HG03175 (cell line): ENCODE measurements at regions not wholly inside any gene's neighbourhood (a gene's known extent, or its start where the extent isn't known, plus 50 kb on each side); places are given as distances from the start of the nearest gene placed in this dataset.

Experiments used
- ATAC-seq: cut with Tn5 transposase; IDR thresholded peaks from one replicate; pipeline ENCODE4 v1.9.1; 2021; ENCODE audit warnings: mild to moderate bottlenecking, moderate library complexity; ENCODE audit not compliant: unreplicated experiment

DNA sequence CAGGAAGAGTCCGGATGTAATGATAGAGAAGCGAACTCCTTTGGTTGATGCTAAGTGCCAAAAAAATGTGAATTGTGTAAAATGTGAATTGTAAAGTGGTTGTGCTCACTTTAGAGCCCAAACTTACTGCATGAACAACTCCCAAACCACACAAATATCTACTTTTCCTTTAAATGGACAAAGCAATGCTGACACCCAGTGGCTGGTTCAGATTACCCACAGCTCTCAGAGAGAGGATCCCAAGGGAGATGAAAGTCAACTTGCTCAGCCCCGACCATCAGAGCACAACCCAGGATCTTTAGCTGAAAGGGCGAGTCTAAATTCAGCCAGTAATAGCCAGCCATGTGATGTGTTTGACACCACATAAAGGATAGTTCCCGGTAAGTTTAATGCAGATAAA, 133.7 kb downstream of the NMUR2 start:
- ATAC-seq, result no peak

DNA sequence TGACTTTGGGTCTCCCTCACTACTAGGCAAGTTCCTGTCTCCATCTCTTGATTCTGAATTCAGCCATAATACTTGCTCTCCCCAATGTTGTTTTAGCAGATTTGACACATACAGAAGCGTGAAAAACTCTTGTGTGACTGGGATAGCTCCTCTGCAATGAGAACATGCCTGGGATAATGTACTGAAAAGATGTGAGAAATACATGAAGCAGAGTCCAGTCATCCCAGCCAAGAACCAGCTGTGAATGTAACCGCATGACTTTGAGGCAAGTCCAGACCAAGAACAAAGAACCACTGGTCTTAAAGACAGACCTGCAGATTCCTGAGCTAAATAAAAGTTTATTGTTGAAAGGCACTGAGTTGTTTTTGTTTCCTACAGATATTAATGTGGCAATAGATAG, 135.0 kb downstream of the NMUR2 start:
- no peak for ATAC-seq

- ATAC-seq, result no peak
Observed at GRCh38 chr5:152269533-152269932, 135.5 kb downstream of the NMUR2 start.

GRCh38 chr5:152264645-152265254, 140.3 kb downstream of the NMUR2 start:
- ATAC-seq, result no peak

- ATAC-seq, result no peak
Observed at GRCh38 chr5:152262667-152263066, 142.4 kb downstream of the NMUR2 start.

- no peak for ATAC-seq
Observed at GRCh38 chr5:152260940-152261339, 144.1 kb downstream of the NMUR2 start.

GRCh38 chr5:152259702-152260101, 145.4 kb downstream of the NMUR2 start:
- ATAC-seq, result no peak

GRCh38 chr5:152256580-152256979, 148.5 kb downstream of the NMUR2 start:
- no peak for ATAC-seq

GRCh38 chr5:152255411-152255810, 149.7 kb downstream of the NMUR2 start:
- ATAC-seq, result no peak

GRCh38 chr5:152247850-152248385, 157.2 kb downstream of the NMUR2 start:
- no peak for ATAC-seq

DNA sequence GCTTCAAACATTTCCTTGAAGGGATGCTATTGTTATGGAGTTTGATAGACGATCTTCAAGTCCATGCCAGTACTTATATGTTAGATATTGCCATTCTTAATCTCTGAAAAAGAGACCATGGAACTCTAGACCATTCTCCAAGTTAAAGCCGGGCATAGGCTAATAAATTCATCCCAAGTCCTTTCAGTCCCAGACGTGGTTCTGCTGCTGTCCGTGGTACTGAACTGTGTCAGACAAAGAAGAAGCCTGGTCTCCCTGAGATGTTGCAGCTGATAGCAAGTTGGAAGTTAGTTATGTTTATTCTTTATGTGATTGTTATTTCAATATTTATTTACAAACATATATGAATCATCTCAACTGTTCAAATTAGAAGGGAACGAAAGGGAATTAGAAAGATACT, 158.7 kb downstream of the NMUR2 start:
- ATAC-seq, result no peak

DNA sequence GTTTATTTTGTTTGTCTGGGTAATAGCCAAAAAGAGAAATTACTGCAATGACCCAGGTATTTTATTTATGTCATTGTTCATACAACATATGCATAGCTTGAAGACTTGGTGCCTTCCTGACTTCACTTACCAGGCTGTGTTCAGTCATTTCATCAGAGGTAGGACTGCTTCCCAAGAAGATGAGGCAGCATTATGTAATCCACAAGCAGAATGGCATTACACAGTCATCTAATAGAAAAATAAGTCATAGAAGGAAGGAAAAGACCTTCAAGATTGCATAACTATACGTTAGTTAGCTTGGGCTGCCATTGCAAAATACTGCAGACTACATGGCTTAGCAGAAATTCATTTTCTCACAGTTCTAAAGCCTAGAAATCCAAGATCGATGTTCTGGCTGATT, 167.5 kb downstream of the NMUR2 start:
- no peak for ATAC-seq

DNA sequence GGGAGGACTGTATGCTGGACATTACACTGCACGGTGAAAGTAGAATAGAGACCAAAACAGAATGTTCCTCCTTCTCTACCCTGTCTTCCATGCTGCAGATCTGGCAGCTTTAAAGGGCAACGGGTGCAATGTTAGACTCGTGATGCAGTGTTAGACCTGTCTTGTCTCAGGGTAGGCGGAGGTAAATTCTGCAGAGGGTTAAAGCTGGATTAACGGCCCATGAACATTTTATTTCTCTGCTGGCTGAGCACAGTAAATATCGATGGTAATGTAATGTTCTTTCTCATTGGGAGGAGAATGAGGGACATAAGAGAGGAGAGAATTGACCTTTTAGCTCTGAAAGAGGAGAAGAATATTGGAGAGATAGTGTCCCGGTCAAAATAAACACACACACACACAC, 178.9 kb downstream of the NMUR2 start:
- ATAC-seq, result no peak

- ATAC-seq, result no peak
Observed at GRCh38 chr5:152221721-152222629, 183.1 kb downstream of the NMUR2 start.

DNA sequence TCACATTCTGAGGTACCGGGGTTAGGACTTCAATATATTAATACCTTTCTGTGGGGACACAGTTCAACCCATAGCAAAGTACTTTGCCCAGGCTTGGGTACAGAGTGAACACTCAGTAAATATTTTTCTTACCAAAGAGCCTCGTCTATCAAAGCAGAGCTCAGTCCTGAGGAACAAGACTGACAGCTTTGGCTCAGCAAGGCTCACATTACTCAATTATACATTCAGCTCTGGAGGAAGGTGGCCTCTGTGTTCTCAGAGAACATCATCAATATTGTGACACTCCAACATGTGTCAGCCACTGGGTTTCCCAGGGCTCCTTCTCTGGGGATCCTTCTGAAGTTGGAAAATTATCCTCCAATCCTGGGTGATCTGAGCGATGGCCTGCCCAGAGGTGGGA, 186.4 kb downstream of the NMUR2 start:
- no peak for ATAC-seq

DNA sequence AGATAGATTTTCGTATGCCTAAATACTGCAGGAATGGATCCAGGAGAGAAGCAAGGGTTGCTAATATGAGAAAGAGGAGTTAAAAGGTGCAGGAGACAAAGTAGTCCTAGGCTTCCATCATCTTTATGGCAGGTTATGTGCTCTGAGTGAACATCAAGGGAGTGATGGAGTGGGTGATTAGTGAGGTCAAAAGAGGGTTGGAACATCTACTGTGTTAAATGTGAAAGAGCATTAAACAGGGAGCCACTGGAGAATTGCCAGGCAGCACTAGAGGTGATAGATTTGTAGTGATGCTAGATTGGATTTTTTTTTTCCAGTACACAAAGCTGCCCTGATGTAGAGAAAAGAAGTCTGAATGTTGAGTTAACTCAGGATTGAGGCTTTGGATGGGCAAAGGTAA, 199.3 kb downstream of the NMUR2 start:
- ATAC-seq, result no peak

- no peak for ATAC-seq
Observed at GRCh38 chr5:152202321-152202720, 202.8 kb downstream of the NMUR2 start.

- no peak for ATAC-seq
Observed at GRCh38 chr5:152193391-152194107, 211.5 kb downstream of the NMUR2 start.

- ATAC-seq, result no peak
Observed at GRCh38 chr5:152188251-152188650, 216.8 kb downstream of the NMUR2 start.

- no peak for ATAC-seq
Observed at GRCh38 chr5:152187668-152188067, 217.4 kb downstream of the NMUR2 start.

- no peak for ATAC-seq
Observed at GRCh38 chr5:152185547-152186245, 219.4 kb downstream of the NMUR2 start.
